HUDEP-2 (cell line): ENCODE measurements at regions not wholly inside any gene's neighbourhood (a gene's known extent, or its start where the extent isn't known, plus 50 kb on each side); places are given as distances from the start of the nearest gene placed in this dataset.
"Not testable (repeated sequence)": the region's sequence is repeated elsewhere in the genome, so short reads cannot be mapped to it uniquely, and the experiment has no call there.

ENCODE experiments used
- DNase-seq, 76 experiments: peaks; one replicate each; lab custom pipeline; 2025; ENCODE audit not compliant: unreplicated experiment in 76 of 76; lab: John Stamatoyannopoulos, UW

DNA sequence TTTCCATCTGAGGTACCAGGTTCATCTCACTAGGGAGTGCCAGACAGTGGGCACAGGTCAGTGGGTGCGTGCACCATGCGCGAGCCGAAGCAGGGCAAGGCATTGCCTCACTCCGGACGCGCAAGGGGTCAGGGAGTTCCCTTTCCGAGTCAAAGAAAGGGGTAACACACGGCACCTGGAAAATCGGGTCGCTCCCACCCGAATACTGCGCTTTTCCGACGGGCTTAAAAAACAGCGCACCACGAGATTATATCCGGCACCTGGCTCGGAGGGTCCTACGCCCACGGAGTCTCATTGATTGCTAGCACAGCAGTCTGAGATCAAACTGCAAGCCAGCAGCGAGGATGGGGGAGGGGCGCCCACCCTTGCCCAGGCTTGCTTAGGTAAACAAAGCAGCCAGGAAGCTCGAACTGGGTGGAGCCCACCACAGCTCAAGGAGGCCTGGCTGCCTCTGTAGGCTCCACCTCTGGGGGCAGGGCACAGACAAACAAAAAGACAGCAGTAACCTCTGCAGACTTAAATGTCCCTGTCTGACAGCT, 242.5 kb downstream of the CYLC2 start:
- not testable (repeated sequence) for DNase-seq

DNA sequence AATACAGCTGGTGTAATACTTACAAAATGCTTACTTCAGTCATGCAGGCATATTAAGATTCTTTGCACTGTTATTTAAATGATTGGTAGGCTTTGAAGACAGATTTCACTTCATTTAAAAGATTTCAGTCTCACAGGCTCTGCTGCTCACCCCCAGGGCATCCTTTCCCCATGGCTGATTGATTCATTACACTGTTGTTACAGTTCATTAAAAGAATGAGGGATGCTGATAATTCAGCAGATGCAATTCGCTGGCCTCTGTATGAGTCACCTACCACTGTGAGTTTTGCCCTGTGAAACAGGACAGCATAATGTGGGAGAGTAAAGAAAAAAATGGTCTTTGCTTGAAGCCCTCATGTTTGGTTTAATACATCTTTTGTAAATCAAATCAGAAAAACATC, 246.9 kb downstream of the CYLC2 start:
- no peak for DNase-seq

DNA sequence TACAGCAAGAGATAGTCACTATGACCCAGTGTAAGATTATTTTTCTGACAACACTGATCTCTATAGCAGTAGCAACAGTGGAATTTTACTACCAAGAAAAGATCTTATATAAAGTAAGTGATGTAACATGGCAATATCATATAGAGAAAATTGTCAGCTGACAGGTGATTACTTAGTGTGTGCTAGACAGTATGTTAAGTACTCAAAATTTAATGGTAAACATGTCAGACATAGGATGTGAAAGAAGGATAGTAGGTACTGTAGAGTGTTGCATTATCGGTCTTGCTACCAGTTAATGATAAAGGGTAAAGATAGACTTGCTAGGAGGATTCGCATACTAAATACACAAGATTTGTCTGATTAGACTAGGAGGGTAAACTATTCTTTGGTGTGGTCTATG, 247.4 kb downstream of the CYLC2 start:
- no peak for DNase-seq

- DNase-seq: no peak
These were observed 248.4 kb downstream of the CYLC2 start for GRCh38 chr9:103243553-103243952.

DNA sequence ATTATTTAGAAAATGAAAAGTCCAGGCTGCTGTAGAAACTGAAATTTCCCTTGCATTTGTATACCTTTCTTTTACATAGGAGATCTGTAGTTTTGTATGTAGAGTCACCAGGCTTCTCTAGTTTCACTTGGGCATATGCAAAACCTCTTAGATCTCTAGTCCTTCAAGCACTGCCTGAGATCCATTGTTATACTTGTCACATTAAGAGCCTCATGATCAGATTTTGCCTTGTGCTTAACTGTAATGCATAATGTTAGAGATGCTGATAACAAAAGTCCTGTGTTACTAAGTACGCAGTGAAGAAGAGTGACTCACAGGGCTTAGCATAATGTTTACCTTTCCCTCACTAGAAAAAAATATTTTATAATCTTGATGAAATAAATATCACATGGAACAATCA, 250.2 kb downstream of the CYLC2 start:
- no peak for DNase-seq

- DNase-seq: no peak
These were observed 266.8 kb downstream of the CYLC2 start for GRCh38 chr9:103261951-103262350.

GRCh38 chr9:103266064-103266463, 270.9 kb downstream of the CYLC2 start:
- no peak for DNase-seq

DNA sequence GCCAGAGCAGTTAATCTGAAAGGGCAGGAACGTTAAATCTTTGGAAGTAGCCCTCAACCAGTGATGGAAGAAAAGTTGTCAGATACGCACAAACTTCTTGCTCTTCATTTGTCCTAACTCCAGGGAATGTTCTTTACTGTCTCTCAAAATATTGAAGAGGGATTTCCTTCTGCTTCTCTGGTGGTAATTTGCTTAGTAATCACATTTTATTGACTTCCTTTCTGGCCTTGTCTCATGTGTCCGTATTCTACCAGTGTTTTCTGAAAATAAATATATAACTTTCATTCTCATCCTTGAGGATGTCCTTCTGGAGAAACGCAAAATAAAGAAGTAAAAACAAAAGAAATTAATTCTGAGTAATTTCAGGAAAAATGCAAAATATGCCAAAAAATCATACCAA, 282.1 kb downstream of the CYLC2 start:
- DNase-seq: no peak

GRCh38 chr9:103281126-103281525, 286.0 kb downstream of the CYLC2 start:
- DNase-seq: no peak

DNA sequence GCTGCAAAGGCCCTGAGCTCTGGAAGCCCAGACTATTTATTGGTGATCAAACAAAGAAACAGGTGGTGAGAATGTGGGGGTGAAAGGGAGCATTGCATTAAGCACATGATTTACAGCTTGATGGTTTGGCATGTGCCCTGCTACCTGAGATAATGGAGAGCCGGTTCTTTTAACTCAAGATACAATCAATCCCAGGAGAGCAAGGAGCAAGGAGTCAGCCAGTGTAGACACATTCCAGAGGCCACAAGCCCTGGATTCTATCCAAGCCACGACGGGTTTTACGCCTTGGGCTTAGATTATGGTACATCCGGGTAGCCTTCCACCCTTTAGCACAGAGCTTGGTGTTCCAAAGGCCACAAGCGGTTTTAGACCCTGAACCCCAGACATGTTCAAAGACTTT, 292.2 kb downstream of the CYLC2 start:
- DNase-seq: no peak

GRCh38 chr9:103296189-103296588, 301.1 kb downstream of the CYLC2 start:
- DNase-seq: no peak

DNA sequence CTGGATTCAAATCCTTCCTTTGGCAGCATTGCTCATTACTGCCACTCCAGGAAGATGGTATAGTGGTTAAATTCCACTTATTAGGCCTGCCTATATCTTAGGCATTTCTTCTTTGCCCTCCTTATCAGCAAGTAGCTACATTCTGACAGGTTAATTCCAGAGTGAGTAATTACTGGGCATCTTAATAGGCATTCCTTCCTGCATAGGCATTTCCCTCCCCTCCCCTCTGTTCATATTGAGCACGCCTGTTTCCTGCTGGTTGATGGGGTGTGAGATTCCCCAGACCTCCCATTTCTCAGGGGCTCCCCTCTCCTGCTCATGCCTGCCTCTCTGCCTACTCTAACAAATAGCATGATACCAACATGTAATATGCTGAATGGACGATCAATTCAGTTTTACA, 305.9 kb downstream of the CYLC2 start:
- DNase-seq: no peak

- DNase-seq: no peak
These were observed 309.7 kb downstream of the CYLC2 start for GRCh38 chr9:103304797-103305196.

DNA sequence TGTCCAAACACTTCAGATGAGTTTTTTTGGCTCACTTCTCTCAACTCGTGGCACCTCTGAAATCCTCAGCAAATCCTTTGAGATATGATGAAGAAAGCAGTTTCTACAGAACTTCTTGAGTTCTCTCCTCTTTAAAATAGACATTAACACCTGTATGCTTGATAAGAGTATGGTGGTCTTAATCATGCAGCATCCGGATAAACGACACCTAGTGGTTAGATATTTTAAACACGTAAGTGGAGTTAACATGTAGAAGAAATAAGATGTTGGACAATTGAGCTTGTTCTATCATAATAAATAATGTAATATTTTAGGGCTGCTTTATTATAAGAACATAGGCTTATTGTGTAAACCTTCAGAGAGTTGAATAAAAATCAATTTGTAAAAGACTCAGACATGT, 324.8 kb downstream of the CYLC2 start:
- DNase-seq: peak in 1 of 76 experiments; percentile 0

GRCh38 chr9:103323699-103324098, 328.6 kb downstream of the CYLC2 start:
- DNase-seq: no peak

DNA sequence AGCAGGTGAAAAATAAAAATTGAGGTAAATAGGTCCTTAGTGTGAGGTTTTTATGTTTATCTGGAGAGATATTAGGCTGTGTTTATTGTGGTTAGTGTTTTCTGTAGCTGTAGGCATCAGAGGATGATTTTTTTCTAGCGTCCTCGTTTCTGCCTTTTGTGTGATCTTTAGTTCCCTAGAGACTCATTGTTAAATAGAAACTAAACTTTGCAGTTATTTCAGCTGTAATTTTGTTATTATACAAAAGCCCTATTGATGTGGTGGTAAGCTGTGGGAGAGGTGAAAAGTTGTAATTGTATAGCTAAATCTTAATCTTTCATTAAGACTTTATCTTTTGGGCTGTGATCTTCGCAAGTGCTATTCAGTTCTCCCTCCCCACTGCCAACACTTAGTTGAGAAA, 340.3 kb downstream of the CYLC2 start:
- no peak for DNase-seq

- peak in 1 of 76 experiments; percentile 2 for DNase-seq
These were observed 359.9 kb downstream of the CYLC2 start for GRCh38 chr9:103355000-103355399.

GRCh38 chr9:103357980-103358379, 362.8 kb downstream of the CYLC2 start:
- not testable (repeated sequence) for DNase-seq

DNA sequence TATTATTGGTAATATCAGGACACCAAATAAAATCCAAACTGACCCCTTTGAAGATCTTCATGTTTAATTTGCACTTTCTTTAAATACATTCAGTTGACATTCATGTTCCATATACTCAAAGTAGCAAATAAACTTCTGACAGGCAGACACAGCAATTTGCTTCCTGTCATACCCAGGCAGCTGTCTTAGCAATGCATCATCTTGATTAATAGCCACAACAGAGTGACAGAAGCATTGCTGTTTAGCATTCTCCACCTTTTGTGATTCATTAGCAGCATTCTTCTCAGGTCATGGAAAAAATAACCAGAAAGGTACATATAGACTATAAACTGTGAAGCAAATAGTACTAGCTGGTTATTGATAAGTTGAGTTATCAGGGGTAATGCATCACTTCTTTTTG, 366.8 kb downstream of the CYLC2 start:
- DNase-seq: no peak

- DNase-seq: no peak
These were observed 367.9 kb downstream of the CYLC2 start for GRCh38 chr9:103362986-103363385.

DNA sequence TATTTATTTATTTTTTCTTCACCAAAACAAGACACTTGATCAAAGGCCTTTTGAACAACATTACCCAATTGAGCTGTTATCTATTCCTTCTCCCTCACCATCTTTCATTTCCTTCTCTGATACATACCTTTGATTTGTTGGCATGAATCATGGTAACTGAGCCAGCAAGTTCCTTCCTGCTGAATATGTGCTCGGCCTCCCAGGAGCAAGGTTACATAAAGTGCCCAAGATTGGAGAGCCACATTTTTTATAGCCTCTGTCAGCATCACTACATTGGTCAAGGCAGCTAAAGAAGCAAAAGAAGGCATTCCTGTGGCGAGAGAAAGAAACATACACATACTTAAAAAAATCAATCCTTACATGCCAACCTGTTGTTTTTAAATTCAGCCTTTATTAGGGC, 369.6 kb downstream of the CYLC2 start:
- no peak for DNase-seq

- DNase-seq: no peak
These were observed 376.0 kb downstream of the CYLC2 start for GRCh38 chr9:103371152-103371551.

DNA sequence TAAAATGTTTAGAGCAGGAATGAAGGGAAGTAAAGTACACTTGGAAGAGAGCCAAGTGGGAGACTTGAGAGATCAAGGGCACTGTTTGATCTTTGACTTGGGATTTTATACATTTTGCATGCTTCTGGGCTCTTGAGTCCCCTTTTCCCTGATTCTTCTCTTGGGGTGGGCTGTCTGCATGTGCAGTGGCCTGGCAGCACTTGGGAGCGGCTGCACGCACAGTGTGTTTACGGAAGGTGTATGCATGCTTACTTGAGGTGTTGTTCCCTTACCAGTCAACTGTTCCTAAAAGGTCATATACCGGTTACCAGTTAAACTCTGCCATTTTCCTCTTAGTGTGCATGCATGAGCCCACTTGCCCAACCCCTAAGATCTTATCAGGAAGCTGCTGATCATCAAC, 377.7 kb downstream of the CYLC2 start:
- DNase-seq: no peak
